Activated CD4-positive, alpha-beta T cell treated with anti-CD3 and anti-CD28 coated beads, Interleukin-2, amount 10 ng/mL, durations not matched to agents 7 days and 5 days (primary cell): ENCODE measurements at regions not wholly inside any gene's neighbourhood (a gene's known extent, or its start where the extent isn't known, plus 50 kb on each side); places are given as distances from the start of the nearest gene placed in this dataset.

Source experiments
- CTCF ChIA-PET: fragments of 350-600 bp; sonication (Branson Sonifier 250); formaldehyde crosslinking; loops from one replicate; lab custom pipeline; 2021; ENCODE audit warnings: antibody characterized with exemption; lab: Charles Lee
- POLR2A ChIA-PET: fragments of 350-600 bp; sonication (Branson Sonifier 250); formaldehyde crosslinking; loops from one replicate; lab custom pipeline; 2021; ENCODE audit warnings: antibody characterized with exemption; lab: Charles Lee
- DNase-seq: peaks from one replicate; pipeline ENCODE4 v3.0.0-alpha.2; 2020
- H3K27ac Mint-ChIP-seq: one replicate; pipeline ENCODE4 v1.8.0; 2021; ENCODE audit warnings: mild to moderate bottlenecking, moderate library complexity, mixed read lengths
- H3K27me3 Mint-ChIP-seq: one replicate; pipeline ENCODE4 v1.8.0; 2021; ENCODE audit warnings: mixed read lengths
- H3K36me3 Mint-ChIP-seq: one replicate; pipeline ENCODE4 v1.8.0; 2021; ENCODE audit warnings: low read depth, mixed read lengths
- H3K4me1 Mint-ChIP-seq: one replicate; pipeline ENCODE4 v1.8.0; 2021; ENCODE audit warnings: mixed read lengths
- H3K4me3 Mint-ChIP-seq: one replicate; pipeline ENCODE4 v1.8.0; 2021; ENCODE audit warnings: mild to moderate bottlenecking, moderate library complexity, mixed read lengths
- H3K9me3 Mint-ChIP-seq: one replicate; pipeline ENCODE4 v1.8.0; 2021; ENCODE audit warnings: mixed read lengths

DNA sequence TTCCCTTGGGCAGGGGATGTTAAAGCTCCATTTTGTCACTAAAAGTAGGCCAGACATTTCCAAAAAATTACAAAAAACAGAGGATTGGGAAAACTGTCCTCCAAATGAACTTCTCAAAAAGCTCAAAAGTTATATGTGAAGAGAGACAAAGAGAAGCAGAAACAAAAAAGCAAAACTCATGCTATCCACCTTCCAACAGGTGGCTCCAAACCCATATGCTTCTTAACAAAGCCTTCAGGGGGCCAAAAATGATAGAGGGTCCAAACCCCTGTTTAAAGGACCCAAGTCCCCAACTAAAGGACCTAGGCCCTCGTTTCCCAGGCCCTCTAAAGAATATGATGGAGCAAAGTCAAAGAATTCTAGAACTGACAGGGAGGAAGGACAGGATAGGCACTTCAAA lies 146.7 kb downstream of the AASDHPPT start:
- DNase-seq = no peak
- Mint-ChIP-seq H3K36me3 (no peaks in the 10 kb centered on the region), H3K9me3 (peaks cover 20% of the 10 kb centered on the region), H3K27me3 (no peaks in the 10 kb centered on the region), H3K4me3 (no peak overlapping the region), H3K27ac (no peak overlapping the region), H3K4me1 (no peaks in the 10 kb centered on the region)
- CTCF ChIA-PET = no interaction called here
- POLR2A ChIA-PET = no interaction called here

GRCh38 chr11:106228996-106229395 lies 151.5 kb downstream of the AASDHPPT start:
- H3K4me1 Mint-ChIP-seq = no peaks in the 10 kb centered on the region
- H3K4me3 Mint-ChIP-seq = no peak overlapping the region
- H3K27ac Mint-ChIP-seq = no peak overlapping the region
- ChIA-PET POLR2A (no interaction called here), CTCF (no interaction called here)
- no peaks in the 10 kb centered on the region for H3K27me3 Mint-ChIP-seq
- H3K36me3 Mint-ChIP-seq = no peaks in the 10 kb centered on the region
- peaks cover 15% of the 10 kb centered on the region for H3K9me3 Mint-ChIP-seq
- DNase-seq = no peak

DNA sequence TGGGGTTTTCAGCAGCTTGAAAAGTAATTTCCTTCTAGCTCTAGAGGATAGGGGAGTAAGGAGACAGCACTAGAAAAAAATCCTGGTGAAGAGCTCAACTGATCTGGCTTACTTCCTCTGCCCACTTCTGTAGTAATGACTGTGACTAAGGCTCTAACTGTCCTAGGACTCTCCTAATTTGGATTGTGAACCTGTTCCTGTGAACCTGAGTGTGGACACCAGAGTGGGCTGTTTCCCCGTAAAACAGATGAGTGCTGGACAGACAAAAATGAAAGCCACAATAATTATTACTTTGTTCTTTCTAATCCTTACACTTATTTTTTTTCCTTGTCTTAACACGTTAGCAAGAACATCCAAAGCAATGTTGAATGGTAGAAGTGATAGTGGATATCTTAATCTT lies 154.1 kb downstream of the AASDHPPT start:
- Mint-ChIP-seq H3K27me3 (no peaks in the 10 kb centered on the region), H3K9me3 (peaks cover 14% of the 10 kb centered on the region), H3K4me1 (no peaks in the 10 kb centered on the region), H3K27ac (no peak overlapping the region), H3K4me3 (no peak overlapping the region), H3K36me3 (no peaks in the 10 kb centered on the region)
- CTCF ChIA-PET = no interaction called here
- DNase-seq = no peak
- POLR2A ChIA-PET = no interaction called here

GRCh38 chr11:106233191-106233590 lies 155.7 kb downstream of the AASDHPPT start:
- H3K27ac Mint-ChIP-seq = no peak overlapping the region
- CTCF ChIA-PET = no interaction called here
- POLR2A ChIA-PET = no interaction called here

DNA sequence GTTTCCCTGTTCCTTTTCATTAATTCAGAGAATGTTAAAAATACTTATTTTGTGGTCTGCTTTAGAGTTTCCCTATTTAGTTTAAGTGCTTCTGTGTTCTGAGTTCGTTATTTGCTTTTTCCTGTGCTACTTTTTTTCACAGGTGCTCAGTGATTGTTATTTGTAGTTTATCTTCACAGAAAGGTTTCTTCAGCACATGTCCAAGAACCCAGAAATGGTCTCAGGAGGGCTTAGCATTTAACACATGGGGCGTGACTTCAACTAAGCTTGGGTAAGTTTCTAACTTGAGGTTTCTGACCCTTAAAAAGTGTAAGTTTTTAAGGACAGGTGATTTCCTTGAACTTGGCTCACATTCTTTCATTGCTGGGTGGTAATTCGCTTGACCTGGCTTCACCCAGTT lies 157.3 kb downstream of the AASDHPPT start:
- CTCF ChIA-PET = no interaction called here
- Mint-ChIP-seq H3K36me3 (no peaks in the 10 kb centered on the region), H3K27ac (no peak overlapping the region), H3K9me3 (peaks cover 6% of the 10 kb centered on the region), H3K4me1 (no peaks in the 10 kb centered on the region), H3K4me3 (no peak overlapping the region), H3K27me3 (no peaks in the 10 kb centered on the region)
- POLR2A ChIA-PET = no interaction called here
- no peak for DNase-seq

More at GRCh38 chr11:106233191-106233590, 155.7 kb downstream of the AASDHPPT start:
- no peaks in the 10 kb centered on the region for H3K4me1 Mint-ChIP-seq
- H3K27me3 Mint-ChIP-seq = no peaks in the 10 kb centered on the region
- no peaks in the 10 kb centered on the region for H3K36me3 Mint-ChIP-seq
- peaks cover 10% of the 10 kb centered on the region for H3K9me3 Mint-ChIP-seq
- DNase-seq = no peak
- no peak overlapping the region for H3K4me3 Mint-ChIP-seq

- no peak overlapping the region for H3K27ac Mint-ChIP-seq
- CTCF ChIA-PET = no interaction called here
- POLR2A ChIA-PET = no interaction called here
Measured at GRCh38 chr11:106236295-106236694, 158.8 kb downstream of the AASDHPPT start.

GRCh38 chr11:106238704-106239360 lies 161.4 kb downstream of the AASDHPPT start:
- no peak for DNase-seq
- CTCF ChIA-PET = no interaction called here
- no peak overlapping the region for H3K4me3 Mint-ChIP-seq
- no peaks in the 10 kb centered on the region for H3K27me3 Mint-ChIP-seq
- POLR2A ChIA-PET = no interaction called here
- no peaks in the 10 kb centered on the region for H3K4me1 Mint-ChIP-seq
- no peaks in the 10 kb centered on the region for H3K36me3 Mint-ChIP-seq
- no peaks in the 10 kb centered on the region for H3K9me3 Mint-ChIP-seq
- H3K27ac Mint-ChIP-seq = no peak overlapping the region

More at GRCh38 chr11:106236295-106236694, 158.8 kb downstream of the AASDHPPT start:
- Mint-ChIP-seq H3K4me1 (no peaks in the 10 kb centered on the region), H3K27me3 (no peaks in the 10 kb centered on the region), H3K4me3 (no peak overlapping the region), H3K9me3 (no peaks in the 10 kb centered on the region), H3K36me3 (no peaks in the 10 kb centered on the region)
- DNase-seq = no peak

DNA sequence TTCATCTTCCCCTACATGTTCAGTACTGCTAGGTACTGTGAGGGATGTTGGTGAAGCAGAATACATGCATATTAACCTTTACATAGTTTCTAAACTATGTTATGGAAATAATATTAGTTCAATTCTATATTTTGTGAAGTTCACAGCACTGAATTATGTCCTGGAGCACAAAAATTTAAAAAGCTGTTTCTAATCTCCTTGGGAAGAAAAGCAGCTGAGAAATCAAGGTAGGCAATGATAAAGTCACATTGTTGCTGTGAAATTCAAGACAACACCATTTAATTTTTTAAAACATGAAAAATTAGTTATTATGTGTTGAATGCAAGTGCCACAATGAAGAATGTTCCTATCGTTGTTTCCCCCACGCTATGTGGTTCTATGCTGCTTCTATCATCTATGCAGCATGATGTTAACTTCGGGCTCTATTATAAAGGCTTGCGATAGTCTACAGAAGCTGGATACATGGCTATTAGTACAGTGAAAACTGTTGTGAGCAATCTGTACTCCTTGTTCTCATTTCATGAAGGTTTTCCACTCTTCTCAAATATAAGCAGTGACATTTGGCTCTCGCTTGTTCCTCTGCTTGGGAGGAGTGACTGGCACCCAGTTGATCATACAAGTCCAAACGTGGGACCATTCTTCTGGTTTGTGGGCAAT lies 164.3 kb downstream of the AASDHPPT start:
- ChIA-PET POLR2A (no interaction called here), CTCF (interaction anchor here (1.4 kb wide), 1 partner anchor 13 kb away, joined by 4 read pairs; no protein-coding TSS in a partner anchor)
- Mint-ChIP-seq H3K4me1 (no peaks in the 10 kb centered on the region), H3K27ac (no peak overlapping the region), H3K36me3 (no peaks in the 10 kb centered on the region), H3K27me3 (no peaks in the 10 kb centered on the region), H3K9me3 (peaks cover 5% of the 10 kb centered on the region), H3K4me3 (no peak overlapping the region)
- no peak for DNase-seq

- H3K27ac Mint-ChIP-seq = no peak overlapping the region
- peaks cover 7% of the 10 kb centered on the region for H3K9me3 Mint-ChIP-seq
- DNase-seq = no peak
- ChIA-PET CTCF (no interaction called here), POLR2A (no interaction called here)
- H3K4me3 Mint-ChIP-seq = no peak overlapping the region
- no peaks in the 10 kb centered on the region for H3K4me1 Mint-ChIP-seq
- no peaks in the 10 kb centered on the region for H3K27me3 Mint-ChIP-seq
- no peaks in the 10 kb centered on the region for H3K36me3 Mint-ChIP-seq
Measured at GRCh38 chr11:106242718-106243415, 165.4 kb downstream of the AASDHPPT start.

- DNase-seq = no peak
- H3K36me3 Mint-ChIP-seq = no peaks in the 10 kb centered on the region
- POLR2A ChIA-PET = no interaction called here
- H3K27ac Mint-ChIP-seq = no peak overlapping the region
- CTCF ChIA-PET = no interaction called here
- H3K4me3 Mint-ChIP-seq = no peak overlapping the region
- H3K27me3 Mint-ChIP-seq = no peaks in the 10 kb centered on the region
- H3K4me1 Mint-ChIP-seq = no peaks in the 10 kb centered on the region
- peaks cover 11% of the 10 kb centered on the region for H3K9me3 Mint-ChIP-seq
Measured at GRCh38 chr11:106246495-106246894, 169.0 kb downstream of the AASDHPPT start.

DNA sequence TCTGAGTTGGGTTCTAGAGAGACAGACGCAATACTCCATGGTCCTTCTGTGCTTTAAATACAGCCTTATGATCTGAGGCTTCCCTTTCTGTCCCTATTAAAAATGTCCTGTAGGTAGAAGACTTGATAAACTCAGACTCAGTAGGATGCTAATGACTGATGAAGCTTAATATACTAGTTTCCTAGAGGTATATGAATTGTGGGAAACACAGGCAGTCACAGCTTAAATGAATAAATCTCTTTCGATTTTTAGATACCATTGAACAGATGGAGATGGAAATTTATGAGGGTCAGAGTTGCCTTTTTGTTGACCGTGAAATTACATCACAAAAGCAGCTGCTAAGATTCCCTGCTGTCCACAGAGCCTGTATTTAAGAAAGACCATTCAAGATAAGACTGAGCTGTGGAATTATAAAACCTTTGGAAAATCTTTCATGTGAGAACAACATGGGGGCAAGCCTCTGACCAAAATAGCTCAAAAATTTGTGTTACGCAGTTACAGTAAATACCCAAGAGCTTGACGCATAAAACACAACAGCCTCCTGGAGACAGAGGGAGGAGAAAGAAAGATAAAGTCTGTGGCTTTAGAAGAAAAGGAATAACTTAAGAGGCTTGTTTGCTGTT lies 172.3 kb downstream of the AASDHPPT start:
- CTCF ChIA-PET = interaction anchor here (0.5 kb wide), 1 partner anchor 1273 kb away, joined by 3 read pairs; no protein-coding TSS in a partner anchor
- H3K9me3 Mint-ChIP-seq = peaks cover 11% of the 10 kb centered on the region
- no peaks in the 10 kb centered on the region for H3K4me1 Mint-ChIP-seq
- no peak overlapping the region for H3K27ac Mint-ChIP-seq
- H3K36me3 Mint-ChIP-seq = no peaks in the 10 kb centered on the region
- no peak for DNase-seq
- POLR2A ChIA-PET = no interaction called here
- no peak overlapping the region for H3K4me3 Mint-ChIP-seq
- no peaks in the 10 kb centered on the region for H3K27me3 Mint-ChIP-seq

GRCh38 chr11:106262852-106263251 lies 185.4 kb downstream of the AASDHPPT start:
- Mint-ChIP-seq H3K4me1 (no peaks in the 10 kb centered on the region), H3K4me3 (no peak overlapping the region), H3K27me3 (no peaks in the 10 kb centered on the region), H3K36me3 (no peaks in the 10 kb centered on the region), H3K9me3 (no peaks in the 10 kb centered on the region), H3K27ac (no peak overlapping the region)
- POLR2A ChIA-PET = no interaction called here
- no peak for DNase-seq
- CTCF ChIA-PET = no interaction called here

DNA sequence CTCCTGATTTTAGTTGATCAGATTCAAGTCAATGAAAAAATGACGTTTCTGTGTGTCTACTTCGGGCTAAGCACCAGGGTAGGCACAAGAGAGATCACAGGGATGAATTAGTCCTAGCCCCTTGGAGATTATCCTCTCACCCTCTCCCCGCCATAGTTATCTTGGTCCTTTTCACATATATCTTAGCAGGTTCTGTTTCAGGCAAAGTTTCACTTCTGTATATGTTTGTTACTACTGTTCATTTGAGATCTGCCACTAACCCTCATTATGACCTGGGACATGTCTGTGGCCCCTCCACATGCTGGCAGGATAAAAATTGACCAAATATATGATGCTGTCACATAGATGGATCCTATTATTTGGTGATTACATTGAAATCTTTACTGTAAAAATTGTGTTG lies 186.1 kb downstream of the AASDHPPT start:
- no peak for DNase-seq
- Mint-ChIP-seq H3K4me1 (no peaks in the 10 kb centered on the region), H3K4me3 (no peak overlapping the region), H3K27me3 (no peaks in the 10 kb centered on the region), H3K9me3 (no peaks in the 10 kb centered on the region), H3K27ac (no peak overlapping the region), H3K36me3 (no peaks in the 10 kb centered on the region)
- ChIA-PET CTCF (no interaction called here), POLR2A (no interaction called here)
